ENCODE measurements at regions not wholly inside any gene's neighbourhood (a gene's known extent, or its start where the extent isn't known, plus 50 kb on each side); places are given as distances from the start of the nearest gene placed in this dataset.

DNA sequence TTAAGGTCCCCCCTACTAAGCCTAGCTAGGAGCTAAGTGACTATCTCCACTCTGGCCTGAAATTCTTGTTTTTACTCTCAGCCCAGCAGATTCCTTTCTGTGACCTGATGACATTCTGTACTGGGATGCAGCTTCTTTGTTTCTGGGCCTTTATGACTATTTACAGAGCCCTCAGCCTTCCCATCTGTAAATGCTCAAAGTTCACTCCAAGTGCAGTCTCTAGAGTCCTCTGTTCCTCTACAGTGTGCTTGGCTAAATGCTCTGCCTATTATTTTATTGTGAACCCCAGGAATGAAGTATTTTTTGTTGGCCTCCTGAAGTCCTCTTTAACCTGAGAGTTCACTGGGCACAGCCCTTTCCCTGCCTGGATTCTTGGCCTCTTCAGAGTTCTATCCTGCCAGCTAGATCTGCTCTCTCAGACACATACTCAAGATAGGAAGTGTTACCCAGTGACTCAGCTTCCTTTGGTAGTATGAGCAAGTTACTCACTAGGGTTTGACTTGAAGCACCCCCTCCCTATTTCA lies 278.1 kb upstream of the P2RY1 start:
- TF ChIP-seq CEBPB (IDR thresholded peaks at IDR 0.05; ENCODE audit: low read depth), result no peak
- TF ChIP-seq, protein P1, sequence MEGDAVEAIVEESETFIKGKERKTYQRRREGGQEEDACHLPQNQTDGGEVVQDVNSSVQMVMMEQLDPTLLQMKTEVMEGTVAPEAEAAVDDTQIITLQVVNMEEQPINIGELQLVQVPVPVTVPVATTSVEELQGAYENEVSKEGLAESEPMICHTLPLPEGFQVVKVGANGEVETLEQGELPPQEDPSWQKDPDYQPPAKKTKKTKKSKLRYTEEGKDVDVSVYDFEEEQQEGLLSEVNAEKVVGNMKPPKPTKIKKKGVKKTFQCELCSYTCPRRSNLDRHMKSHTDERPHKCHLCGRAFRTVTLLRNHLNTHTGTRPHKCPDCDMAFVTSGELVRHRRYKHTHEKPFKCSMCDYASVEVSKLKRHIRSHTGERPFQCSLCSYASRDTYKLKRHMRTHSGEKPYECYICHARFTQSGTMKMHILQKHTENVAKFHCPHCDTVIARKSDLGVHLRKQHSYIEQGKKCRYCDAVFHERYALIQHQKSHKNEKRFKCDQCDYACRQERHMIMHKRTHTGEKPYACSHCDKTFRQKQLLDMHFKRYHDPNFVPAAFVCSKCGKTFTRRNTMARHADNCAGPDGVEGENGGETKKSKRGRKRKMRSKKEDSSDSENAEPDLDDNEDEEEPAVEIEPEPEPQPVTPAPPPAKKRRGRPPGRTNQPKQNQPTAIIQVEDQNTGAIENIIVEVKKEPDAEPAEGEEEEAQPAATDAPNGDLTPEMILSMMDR (IDR thresholded peaks at IDR 0.05 in 2 of 3, conservative IDR thresholded peaks at IDR 0.05 in 1 of 3; ENCODE audit: borderline replicate concordance in 1 of 3, insufficient read depth in 1 of 3, low read depth in 2 of 3, low read length in 2 of 3), result no peak
- no peak for TF ChIP-seq EZH2 (IDR thresholded peaks at IDR 0.05)
- no peak for TF ChIP-seq JUND (IDR thresholded peaks at IDR 0.05)
- TF ChIP-seq, protein P2, sequence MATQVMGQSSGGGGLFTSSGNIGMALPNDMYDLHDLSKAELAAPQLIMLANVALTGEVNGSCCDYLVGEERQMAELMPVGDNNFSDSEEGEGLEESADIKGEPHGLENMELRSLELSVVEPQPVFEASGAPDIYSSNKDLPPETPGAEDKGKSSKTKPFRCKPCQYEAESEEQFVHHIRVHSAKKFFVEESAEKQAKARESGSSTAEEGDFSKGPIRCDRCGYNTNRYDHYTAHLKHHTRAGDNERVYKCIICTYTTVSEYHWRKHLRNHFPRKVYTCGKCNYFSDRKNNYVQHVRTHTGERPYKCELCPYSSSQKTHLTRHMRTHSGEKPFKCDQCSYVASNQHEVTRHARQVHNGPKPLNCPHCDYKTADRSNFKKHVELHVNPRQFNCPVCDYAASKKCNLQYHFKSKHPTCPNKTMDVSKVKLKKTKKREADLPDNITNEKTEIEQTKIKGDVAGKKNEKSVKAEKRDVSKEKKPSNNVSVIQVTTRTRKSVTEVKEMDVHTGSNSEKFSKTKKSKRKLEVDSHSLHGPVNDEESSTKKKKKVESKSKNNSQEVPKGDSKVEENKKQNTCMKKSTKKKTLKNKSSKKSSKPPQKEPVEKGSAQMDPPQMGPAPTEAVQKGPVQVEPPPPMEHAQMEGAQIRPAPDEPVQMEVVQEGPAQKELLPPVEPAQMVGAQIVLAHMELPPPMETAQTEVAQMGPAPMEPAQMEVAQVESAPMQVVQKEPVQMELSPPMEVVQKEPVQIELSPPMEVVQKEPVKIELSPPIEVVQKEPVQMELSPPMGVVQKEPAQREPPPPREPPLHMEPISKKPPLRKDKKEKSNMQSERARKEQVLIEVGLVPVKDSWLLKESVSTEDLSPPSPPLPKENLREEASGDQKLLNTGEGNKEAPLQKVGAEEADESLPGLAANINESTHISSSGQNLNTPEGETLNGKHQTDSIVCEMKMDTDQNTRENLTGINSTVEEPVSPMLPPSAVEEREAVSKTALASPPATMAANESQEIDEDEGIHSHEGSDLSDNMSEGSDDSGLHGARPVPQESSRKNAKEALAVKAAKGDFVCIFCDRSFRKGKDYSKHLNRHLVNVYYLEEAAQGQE (IDR thresholded peaks at IDR 0.05; ENCODE audit: low read depth), result no peak
